Left hindlimb (tissue), 1 donor: ENCODE measurements at regions not wholly inside any gene's neighbourhood (a gene's known extent, or its start where the extent isn't known, plus 50 kb on each side); places are given as distances from the start of the nearest gene placed in this dataset.
"Not testable (repeated sequence)": the region's sequence is repeated elsewhere in the genome, so short reads cannot be mapped to it uniquely, and the experiment has no call there.

ENCODE experiments used
- DNase-seq: peaks from one replicate; pipeline ENCODE4 v3.0.0-alpha.2; 2018

DNA sequence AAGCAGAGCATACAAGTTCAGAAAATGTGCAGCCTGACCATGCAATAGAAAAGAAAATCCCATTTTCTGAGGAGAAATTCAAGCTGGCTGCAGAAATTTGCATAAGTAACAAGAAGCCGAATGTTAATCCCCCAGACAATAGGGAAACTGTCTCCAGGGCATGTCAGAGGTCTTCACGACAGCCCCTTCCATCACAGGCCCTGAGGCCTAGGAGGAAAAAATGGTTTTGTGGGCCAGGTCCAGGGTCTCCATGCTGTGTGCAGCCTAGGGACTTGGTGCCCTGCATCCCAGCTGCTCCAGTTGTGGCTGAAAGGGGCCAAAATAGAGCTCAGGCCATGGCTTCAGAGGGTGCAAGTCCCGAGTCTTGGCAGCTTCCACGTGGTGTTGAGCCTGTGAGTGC lies 225.8 kb upstream of the MSX2 start:
- not testable (repeated sequence) for DNase-seq

DNA sequence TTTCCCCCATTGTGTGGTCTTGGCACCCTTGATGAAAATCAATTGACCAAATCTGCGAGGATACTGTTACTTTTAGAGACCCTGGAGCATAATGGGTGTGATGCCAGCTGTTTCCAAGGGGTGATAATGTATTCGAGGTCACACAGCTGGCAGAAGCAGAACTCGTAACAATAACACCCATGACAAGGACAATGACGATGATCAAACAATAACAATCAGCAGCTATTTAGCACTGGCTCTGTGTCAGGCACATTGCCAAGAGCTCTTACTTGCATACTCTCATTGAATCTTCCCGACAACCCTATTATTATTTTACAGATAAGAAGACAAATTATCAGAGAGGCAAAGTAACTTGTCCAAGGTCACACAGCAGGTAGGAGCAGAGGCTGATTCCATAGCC lies 223.7 kb upstream of the MSX2 start:
- no peak for DNase-seq

DNA sequence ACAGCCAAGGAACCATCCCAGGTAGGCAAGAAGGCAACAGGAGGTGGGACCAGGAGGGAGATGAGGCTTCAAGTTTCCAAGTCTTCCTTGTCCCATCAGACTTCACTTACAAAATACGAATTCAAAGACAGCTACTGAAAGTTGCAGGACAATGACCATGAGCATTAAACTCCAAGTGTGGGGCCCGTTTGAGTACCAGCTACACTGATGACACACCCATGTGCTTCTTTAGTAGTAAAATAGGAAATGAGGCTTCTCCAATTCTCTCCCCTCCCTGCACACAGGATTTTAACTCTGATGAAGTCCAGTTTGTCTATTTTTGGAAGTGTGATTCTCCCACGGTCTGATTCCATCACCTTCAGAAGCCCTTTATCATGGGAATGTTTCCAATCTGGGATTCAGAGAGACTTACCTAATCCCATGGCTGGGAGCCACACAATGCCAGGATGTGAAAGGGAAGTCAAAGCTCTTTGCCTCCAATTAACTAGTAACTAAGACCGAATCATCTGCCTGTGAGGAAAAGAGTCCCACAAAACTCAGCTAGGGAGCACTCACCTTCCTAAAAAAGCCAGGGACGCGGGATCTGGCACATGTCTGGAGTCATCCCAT lies 222.8 kb upstream of the MSX2 start:
- DNase-seq, result no peak

DNA sequence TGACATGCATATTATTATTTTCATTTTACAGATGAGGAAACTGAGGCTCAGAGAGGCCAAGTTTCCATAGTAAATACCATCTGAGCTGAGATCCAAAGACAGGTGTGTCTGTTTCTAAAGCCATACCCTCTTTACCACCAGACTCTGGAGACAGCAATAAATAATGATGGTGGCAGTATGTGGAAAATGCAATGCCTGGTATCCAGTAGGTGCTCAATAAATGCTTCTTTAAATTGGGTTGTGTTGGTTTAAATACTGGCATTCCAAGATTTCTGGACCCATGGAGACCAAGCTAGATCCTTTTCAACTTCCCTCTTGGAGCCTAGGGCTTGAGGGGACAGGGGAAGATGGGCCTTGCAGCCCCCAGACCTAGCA lies 221.3 kb upstream of the MSX2 start:
- DNase-seq, result no peak

DNA sequence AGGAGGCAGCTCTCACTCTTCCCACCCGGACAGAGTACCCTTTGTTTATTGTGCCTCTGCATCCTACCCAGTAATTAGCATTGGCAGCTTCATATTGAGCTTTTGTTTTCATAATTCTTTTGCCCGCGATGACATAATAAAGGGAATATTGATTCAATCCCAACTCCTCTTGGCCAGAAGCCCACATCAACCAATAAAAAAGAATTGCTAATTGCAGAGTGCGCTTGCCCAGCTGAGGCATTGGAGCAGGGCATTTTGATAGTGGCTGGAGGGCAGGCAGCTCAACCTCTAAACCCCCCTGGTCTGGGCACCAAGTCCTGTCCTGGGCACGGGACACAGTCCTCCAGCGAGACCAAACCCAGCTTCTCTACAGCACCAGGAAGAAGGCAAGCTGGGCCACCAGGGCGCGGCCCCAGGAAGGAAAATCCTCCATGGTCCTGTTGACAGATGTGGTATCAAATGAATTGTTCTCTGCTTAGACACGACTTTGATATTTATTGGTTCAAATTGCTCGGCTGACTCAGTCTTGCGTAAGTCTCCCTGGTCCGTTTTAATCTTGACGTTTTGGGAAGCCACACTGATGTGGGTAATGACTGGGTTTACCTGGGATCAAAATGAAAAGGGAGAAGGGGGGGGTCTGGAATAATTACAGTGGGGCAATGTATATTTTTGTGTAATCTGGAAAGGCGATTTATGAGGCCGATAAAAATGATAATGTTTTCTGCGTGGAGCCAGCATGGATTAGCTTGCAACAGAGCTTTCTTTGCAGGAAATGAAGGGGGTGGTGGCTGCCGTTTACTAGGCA lies 220.7 kb upstream of the MSX2 start:
- DNase-seq, result no peak

DNA sequence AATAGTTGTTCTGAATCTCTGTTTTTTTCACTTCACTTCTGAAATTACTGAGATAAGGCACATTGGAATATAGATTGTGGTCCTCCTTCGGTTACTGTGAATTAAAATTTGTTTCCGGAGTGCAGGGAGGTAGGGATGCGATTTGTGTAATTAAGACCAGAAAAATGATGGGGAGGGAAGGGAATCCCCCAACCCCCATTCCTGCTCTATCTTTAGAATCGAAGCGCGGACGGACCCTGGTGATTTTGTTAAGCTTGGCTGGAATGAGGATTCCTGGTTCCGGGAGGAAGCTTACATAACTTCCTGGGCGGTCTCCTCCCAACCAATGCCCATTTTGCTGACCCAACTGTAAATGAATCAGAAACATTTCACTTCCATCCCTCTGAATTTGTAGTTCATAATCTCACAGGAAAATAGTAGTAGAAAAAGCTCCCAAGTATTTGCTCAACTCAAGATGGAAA lies 220.1 kb upstream of the MSX2 start:
- no peak for DNase-seq

DNA sequence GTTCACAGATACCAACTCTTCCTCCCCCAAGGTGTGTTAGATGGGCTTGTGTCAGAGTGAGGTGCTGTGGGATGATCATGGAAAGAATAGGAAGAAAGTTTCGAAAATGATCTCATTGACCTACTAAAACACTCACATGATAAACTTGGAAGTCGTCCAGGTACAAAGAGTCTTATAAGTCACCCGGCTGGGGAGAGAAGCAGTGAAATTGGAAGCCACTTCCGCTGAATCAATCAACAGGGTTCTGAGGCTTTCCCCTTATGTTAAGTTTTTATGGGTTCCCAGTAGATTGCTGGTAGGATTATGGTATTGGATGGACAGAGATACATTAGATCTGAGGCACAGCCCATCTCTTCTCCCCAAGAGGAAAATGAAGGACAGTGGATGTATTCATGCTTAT lies 218.8 kb upstream of the MSX2 start:
- no peak for DNase-seq

DNA sequence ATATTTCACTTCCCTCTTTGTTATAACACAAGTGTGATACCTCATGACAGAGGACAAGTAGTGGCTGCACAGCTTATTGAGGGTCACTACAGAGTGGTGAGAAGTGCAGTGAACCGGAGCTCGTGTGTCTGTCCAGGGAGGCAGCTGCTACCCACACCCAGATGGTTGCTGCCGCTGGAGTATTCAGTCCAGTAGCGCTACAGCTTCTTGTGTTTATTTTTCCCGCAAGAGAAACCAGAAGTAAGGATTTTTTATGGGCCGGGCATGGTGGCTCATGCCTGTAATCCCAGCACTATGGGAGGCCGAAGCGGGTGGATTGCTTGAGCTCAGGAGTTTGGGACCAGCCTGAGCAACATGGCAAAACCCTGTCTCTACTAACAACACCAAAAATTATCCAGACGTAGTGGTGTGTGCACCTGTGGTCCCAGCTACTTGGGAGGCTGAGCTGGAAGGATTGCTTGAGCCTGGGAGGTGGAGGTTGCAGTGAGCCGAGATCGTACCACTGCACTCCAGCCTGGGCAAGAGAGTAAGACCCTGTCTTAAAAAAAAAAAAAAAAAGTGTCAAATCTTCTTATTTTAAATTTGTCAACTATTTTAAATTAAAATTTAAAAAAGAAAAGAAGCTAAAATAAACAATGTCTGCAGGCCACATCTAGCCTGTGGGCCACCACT lies 213.5 kb upstream of the MSX2 start:
- DNase-seq, result not testable (repeated sequence)

DNA sequence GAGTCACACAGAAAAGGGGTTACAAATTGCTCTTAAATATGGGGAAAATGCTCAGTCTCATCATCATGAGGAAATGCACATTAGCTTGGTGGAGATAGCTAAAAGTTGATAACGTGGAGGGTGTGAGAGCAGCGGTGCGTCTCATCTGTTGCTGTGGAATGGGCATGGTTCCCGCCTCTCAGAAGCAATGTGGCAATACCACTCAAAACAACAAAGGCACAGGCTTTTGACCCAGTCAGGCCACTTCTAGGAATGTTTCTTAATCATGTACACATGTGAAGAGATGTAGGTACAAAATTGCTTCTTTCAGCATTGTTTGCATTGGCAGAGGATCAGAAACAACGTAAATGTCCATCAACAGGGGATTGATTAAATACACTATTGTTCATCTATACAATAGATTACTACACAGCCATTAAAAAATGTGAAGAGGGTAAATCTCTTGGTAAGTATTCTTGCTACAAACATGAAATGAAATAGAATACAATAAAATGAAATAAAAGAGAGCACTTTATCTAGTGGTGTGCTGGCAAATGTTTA lies 212.6 kb upstream of the MSX2 start:
- DNase-seq, result no peak

DNA sequence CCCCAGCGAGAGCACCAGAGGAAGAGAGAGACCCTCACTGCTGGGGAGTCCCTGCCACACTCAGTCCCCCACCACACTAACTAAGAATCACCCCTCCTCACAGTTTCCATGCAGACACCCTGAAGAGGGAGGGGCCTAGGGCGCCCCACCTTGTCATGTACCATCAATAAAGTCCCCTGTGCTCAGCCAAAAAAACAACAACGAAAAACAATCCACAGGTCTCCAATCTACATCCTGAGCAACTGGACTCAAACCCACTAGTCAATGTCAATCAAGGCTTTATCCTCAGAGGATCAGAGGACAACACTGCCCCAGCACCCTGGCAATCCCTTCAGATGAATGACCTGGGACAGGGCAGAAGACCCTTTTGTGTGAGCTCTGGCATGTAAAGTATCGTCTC lies 210.1 kb upstream of the MSX2 start:
- DNase-seq, result no peak

DNA sequence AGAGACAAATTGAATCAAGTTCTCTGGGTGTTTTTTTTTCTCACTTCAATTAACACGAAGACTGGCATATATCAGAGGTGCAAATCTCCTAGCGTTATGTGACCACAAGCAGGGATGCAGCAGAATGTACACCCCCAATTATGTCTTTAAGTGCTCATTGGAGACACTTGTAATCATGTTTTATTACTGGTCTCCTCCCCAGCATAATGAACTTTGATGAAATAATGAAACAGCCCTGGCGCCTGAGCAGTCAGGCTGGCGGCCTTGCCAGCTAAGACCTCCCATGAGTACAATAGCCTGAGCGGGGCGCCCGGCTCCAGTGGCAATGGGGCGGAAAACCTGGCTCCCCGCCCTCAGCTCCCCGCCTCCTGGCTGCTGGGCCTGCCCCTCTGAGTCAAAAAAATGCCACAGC lies 209.4 kb upstream of the MSX2 start:
- DNase-seq, result no peak

DNA sequence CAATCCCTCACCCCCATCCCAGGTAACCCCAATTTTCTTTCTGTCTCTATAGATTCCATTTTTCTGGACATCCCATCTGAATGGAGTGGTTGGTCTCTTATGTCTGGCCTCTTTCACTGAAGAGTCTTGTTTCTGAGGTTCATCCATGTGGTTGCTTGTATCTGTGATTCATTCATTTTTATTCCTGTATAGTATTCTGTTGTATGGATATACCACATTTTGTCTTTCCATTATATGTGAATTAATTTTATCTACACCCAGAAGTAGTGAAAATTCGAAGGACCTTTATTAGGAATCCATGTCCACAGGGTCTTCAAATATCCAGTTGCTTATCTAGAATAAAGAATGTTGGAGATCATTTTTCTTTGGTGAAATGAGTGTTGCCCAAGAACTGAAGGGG lies 207.6 kb upstream of the MSX2 start:
- no peak for DNase-seq

DNA sequence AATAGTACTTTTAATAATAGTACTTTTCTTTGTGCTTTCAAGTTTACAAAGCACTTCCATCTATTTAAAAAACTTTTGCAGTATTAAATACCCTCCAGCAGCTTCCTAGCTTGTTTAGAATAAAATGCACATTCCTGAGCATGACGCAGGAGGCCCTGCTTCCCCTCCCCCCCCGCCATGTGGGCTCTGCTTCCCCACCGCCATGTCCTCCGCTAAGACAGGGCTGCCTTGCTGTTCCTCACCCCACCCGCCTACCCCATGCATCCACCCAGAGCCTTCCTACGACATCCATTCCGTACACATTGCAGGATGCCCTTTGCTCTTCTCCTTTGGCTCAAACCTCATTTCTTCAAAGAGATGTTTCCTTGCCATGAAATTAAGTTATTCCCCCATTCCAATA lies 205.9 kb upstream of the MSX2 start:
- DNase-seq, result no peak

DNA sequence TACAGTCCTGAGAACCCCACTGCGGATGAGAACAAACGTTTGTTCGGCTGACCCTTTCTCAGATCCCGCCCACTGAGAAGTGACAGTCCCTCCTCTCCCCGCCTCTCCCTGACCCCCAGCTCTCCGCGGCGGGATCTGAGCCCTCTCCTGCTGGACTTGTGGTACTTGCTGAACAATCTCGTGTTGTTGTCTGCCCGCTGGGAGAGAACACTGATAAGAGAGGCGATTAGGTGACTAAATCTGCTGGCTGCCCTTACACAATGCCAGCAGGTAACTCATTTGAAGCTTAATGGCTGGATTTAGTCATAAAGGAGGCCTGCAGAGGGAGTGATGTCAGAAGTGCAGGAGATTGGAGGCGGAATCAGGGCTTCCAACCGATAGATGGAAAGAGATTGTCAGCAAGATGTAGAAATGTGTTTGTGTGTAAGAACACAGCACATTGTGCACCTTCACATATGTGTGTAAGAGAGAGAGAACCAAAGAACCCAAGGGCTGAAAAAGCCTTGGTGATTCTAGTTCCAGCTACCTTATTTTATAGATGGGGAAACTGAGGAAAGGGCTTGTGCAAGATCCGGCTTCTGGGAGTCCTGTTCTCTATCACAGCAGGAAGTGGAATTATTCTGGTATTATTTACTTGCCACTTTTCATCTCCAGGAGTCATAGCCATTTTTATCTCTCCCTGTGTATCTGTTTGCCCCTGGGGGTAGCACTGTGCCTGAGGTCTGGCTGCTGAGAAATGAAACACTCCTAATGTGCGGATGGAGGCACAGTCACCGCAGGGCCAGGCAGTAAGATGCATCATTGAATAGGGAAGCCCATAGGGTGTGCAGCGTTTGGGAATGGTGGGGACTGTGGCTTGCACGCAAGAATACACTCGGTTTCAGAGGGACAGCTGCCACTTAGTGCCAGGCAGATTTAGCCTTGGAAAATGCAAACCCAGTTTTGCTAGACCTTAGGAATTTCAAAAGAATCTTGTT lies 203.7 kb upstream of the MSX2 start:
- DNase-seq, result no peak

DNA sequence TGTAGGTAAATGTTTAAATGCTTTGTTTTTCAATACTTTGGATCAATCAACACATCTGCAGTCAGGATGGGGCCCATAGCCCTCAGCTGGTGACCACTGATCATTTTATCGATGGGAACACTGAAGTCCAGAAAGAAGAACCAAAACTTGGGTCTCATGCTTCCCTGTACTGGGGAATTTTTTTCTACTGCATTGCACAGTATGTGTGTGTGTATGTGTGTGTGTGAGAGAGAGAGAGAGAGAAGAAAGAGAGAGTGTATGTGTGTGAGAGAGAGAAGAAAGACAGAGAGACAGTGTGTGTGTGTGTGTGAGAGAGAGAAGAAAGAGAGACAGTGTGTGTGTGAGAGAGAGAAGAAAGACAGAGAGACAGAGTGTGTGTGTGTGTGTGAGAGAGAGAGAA lies 202.9 kb upstream of the MSX2 start:
- no peak for DNase-seq

DNA sequence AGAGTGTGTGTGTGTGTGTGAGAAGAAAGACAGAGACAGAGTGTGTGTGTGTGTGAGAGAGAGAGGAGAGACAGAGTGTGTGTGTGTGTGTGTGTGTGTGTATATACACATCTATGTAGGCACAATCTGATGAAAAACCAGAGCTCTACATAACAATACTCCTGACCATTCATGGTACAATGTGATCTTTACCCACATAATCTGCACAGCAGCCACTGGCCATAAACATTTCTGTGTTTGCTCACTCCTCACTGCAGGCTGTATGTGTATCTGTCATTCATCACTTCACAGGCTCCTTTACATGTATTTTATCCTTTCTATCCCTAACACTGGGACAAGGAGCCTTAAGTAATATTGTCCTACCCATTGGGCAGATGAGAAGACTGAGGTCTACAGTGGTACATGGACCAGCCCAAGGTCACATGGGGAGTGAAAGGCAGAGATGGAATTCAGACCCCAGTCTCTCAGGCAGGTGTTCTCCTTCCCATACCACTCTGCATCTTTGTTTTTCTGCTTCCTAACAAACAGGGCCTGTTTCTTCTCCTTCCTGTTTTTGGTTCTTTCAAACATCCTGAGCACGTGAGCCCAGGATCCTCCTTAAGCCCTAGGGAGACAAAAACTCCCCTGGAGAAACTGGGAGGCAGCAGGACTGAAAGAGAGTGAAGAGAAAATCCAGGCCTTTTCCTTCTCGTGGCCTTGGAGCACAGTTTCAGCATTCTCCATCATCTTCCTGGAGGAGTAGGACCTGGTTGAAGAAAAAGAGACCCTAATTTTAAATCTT lies 201.7 kb upstream of the MSX2 start:
- DNase-seq, result no peak

DNA sequence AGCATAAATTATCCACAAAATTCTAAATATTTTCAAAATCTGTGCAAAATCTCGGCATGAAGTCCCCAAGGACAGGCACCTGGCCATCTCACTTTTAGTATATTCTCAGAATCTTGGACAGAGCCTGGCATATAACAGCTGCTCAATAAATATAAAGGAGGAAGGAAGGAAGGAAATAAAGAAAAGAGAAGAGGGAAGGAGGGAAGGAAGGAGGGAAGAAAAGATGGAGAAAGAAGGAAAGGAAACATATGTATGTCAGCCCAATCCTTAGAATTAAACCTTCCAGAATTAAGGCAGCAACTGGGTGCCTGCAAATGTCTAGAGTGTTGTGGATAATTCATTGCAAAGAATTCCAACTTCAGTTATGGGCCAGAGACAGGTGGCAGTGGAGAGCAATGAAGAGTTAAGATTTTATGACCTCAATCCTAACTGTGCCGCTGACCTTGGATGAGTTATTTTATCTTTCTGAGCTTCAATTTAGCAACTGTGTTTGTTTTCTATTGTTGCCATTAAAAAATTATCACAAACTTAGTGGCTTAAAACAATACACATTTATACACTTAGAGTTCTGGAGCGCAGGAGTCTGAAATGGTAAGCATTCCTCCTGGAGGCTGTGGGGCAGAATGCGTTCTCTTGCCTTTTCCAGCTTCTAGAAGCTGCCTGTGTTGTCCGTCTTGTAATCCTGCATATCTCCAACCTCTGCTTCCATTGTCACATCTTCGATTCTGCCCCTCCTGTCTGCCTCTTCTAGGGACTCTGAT lies 200.9 kb upstream of the MSX2 start:
- no peak for DNase-seq

DNA sequence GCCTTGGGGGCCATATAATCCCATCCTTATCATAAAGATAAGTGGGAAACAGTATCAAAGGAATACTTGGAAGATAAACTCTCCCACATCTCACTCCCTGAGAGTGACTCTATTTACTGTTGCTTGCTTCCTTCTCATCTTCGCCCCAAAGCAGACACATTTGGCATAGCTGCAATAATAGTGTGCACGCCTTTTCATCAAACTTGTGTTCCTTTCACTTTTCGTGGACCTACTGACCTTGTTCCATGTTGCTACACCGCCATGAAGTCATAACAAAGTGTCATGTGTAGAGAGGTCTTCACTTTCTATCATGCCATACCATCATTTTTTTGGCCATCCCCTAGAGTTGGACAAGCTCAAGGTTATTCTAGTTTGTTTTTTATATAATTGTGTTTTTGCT lies 200.0 kb upstream of the MSX2 start:
- no peak for DNase-seq

DNA sequence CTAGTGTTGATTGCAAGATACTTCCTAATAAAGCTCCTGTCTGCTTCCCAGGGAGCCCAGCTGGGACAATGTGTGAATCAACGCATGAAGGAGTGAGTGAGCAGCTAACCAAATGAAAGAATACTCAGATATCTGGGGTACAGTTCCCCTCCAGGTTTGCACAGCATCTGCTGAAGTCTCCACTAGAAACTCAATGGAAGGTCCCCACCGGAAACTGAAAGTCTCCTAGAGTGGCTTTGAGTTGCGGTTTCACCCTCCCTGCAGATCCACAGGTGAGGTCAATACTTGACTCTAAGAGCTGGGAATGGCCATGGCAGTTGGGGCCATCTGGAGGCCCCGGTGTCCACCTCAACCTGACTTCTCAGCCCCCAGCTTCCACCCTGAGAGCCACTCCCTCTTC lies 198.2 kb upstream of the MSX2 start:
- DNase-seq, result no peak

DNA sequence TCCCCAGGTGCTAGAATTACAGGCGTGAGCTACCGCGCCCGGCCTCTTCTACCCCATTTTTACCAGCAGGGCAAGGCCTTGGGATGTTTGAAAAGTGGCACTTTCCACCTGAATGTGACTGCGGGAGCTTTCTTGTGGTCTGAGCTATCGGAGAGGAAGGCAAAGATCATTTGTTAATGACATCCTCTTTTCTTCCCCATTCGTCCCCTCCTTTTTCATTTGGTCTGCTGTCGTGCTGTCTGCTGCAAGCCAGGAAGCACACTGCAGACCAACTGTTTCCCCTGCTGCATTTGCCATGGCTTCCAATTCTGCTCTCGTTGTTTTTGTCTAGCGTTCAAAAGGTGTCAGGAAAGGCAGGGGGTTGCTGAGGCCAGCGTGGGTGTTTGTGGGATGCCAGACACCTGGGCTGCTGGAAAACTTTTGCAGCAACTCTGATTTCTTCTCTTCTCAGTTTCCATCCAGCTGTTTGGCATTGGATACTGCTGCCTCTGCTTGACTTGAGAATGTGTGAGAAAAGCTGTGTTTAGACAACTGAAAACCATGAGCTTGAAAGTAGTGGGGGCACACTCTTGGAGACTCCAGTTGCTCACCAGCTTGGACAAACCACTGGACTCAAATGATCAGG lies 196.4 kb upstream of the MSX2 start:
- no peak for DNase-seq
